ENCODE measurements at regions not wholly inside any gene's neighbourhood (a gene's known extent, or its start where the extent isn't known, plus 50 kb on each side); places are given as distances from the start of the nearest gene placed in this dataset.

GRCh38 chrX:67104982-67105757, 438.7 kb upstream of the AR start:
- no peaks in the 10 kb centered on the region for H3K36me3 ChIP-seq (ENCODE audit: control insufficient read depth in 2 of 2, extremely low read depth in 1 of 2, insufficient read depth in 2 of 2, low read length in 2 of 2)
- no peak overlapping the region for H3K4me2 ChIP-seq (ENCODE audit: insufficient read depth, low read length)
- H3K4me1 ChIP-seq (ENCODE audit: control insufficient read depth, extremely low read depth, insufficient read depth, low read length): no peaks in the 10 kb centered on the region
- H3K27ac ChIP-seq (ENCODE audit: insufficient read depth, low read depth, low read length): no peak overlapping the region
- H3K9me1 ChIP-seq (replicated peaks; ENCODE audit: control insufficient read depth, extremely low read depth, insufficient read depth, low read length): no peaks in the 10 kb centered on the region
- dilution Hi-C loops (cut with MboI; ENCODE audit: extremely low pct_ligation_motif_present, low sequenced_read_pairs): no loop called here
- TF ChIP-seq EZH2 (IDR thresholded peaks at IDR 0.05; ENCODE audit: borderline replicate concordance, low read depth, low read length, severe bottlenecking) (no peak), POLR2AphosphoS5 (IDR thresholded peaks at IDR 0.05; ENCODE audit: insufficient read depth, low read depth, low read length) (no peak), MAX (IDR thresholded peaks at IDR 0.05; ENCODE audit: insufficient read depth, insufficient read length) (no peak), GATA2 (IDR thresholded peaks at IDR 0.05; ENCODE audit: insufficient read depth, insufficient read length, low read depth, low read length) (no peak), JUN (IDR thresholded peaks at IDR 0.05; ENCODE audit: borderline replicate concordance, insufficient read depth, insufficient read length, low read depth) (no peak), POLR2A (IDR thresholded peaks at IDR 0.05; ENCODE audit: low read depth, low read length) (no peak), FOS (IDR thresholded peaks at IDR 0.05; ENCODE audit: borderline replicate concordance, insufficient read depth, low read length) (no peak), MYC (IDR thresholded peaks at IDR 0.05; ENCODE audit: low read depth, low read length) (no peak), CTCF (IDR thresholded peaks at IDR 0.05; ENCODE audit: extremely low read depth in 1 of 2, insufficient read depth in 1 of 2, low read depth in 1 of 2, low read length in 2 of 2) (no peak)
- no peak overlapping the region for H2AFZ ChIP-seq (ENCODE audit: low read depth, low read length)
- no TSS peak for BruUV-seq (replicated peaks)
- FAIRE-seq (no peak), DNase-seq (ENCODE audit: low read depth, low spot score) (no peak)
- H3K4me3 ChIP-seq (replicated peaks in 1 of 3; ENCODE audit: insufficient read depth in 1 of 3, low read depth in 1 of 3, low read length in 3 of 3): no peak overlapping the region
- H3K9ac ChIP-seq (replicated peaks; ENCODE audit: extremely low read depth, insufficient read depth, low read length): no peak overlapping the region
- intact Hi-C loops (cut with micrococcal nuclease): no loop called here
- H3K27me3 ChIP-seq (ENCODE audit: control insufficient read depth in 2 of 2, insufficient read depth in 2 of 2, low read length in 2 of 2): no peaks in the 10 kb centered on the region
- no peaks in the 10 kb centered on the region for H4K20me1 ChIP-seq (replicated peaks; ENCODE audit: control insufficient read depth, extremely low read depth, insufficient read depth, low read length)
- CTCF ChIA-PET: no interaction called here
- POLR2A ChIA-PET: no interaction called here
- no peaks in the 10 kb centered on the region for H3K9me3 ChIP-seq (replicated peaks; ENCODE audit: control insufficient read depth, insufficient read depth, low read length)
- no peaks in the 10 kb centered on the region for H3K79me2 ChIP-seq (ENCODE audit: control insufficient read depth, insufficient read depth, low read length)
